Keratinocyte (primary cell): ENCODE measurements at regions not wholly inside any gene's neighbourhood (a gene's known extent, or its start where the extent isn't known, plus 50 kb on each side); places are given as distances from the start of the nearest gene placed in this dataset.

ENCODE experiments used
- EZH2 ChIP-seq: IDR thresholded peaks from one replicate; pipeline ENCODE4 v1.6.1; 2012; ENCODE audit warnings: inconsistent platforms, mild to moderate bottlenecking, low read length, moderate library complexity
- TF ChIP-seq, protein P1 (sequence below), 3 experiments: IDR thresholded peaks in 1 of 3; conservative IDR thresholded peaks in 1 of 3; optimal IDR thresholded peaks in 1 of 3; 2 replicates in 2 of 3; 3 replicates in 1 of 3; pipeline versions ENCODE3 to v1.5.1; 2011; ENCODE audit warnings: low read length in 3 of 3, mild to moderate bottlenecking in 3 of 3, moderate library complexity in 2 of 3, control low read depth in 1 of 3, inconsistent platforms in 1 of 3; ENCODE audit not compliant: insufficient read depth in 2 of 3; ENCODE audit errors: extremely low read depth in 1 of 3

DNA sequence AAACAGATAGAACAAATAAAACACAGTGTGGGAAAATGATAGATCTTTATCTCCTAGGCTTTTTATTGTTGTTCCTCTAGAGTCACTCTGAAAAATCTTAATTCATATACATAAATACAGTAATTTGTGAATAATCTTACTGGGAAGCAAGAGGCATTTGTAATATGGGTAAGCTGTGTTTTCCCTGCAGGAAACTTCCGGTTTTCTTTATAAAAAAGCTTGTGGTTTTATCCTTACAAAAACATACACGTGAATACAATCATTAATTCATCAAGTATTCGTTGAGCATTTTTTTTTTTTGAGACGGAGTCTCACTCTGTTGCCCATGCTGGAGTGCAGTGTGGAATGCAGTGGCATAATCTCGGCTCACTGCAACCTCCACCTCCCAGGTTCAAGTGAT is 1312.8 kb upstream of the ZEB2 start:
- TF ChIP-seq, protein P1, sequence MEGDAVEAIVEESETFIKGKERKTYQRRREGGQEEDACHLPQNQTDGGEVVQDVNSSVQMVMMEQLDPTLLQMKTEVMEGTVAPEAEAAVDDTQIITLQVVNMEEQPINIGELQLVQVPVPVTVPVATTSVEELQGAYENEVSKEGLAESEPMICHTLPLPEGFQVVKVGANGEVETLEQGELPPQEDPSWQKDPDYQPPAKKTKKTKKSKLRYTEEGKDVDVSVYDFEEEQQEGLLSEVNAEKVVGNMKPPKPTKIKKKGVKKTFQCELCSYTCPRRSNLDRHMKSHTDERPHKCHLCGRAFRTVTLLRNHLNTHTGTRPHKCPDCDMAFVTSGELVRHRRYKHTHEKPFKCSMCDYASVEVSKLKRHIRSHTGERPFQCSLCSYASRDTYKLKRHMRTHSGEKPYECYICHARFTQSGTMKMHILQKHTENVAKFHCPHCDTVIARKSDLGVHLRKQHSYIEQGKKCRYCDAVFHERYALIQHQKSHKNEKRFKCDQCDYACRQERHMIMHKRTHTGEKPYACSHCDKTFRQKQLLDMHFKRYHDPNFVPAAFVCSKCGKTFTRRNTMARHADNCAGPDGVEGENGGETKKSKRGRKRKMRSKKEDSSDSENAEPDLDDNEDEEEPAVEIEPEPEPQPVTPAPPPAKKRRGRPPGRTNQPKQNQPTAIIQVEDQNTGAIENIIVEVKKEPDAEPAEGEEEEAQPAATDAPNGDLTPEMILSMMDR (optimal IDR thresholded peaks at IDR 0.05 in 1 of 3, IDR thresholded peaks at IDR 0.05 in 1 of 3, conservative IDR thresholded peaks at IDR 0.05 in 1 of 3; ENCODE audit: extremely low read depth in 1 of 3, insufficient read depth in 2 of 3, low read length in 3 of 3): no peak
- no peak for TF ChIP-seq EZH2
